ENCODE measurements at regions not wholly inside any gene's neighbourhood (a gene's known extent, or its start where the extent isn't known, plus 50 kb on each side); places are given as distances from the start of the nearest gene placed in this dataset.

GRCh38 chr9:21592063-21592338 lies 109.9 kb upstream of the IFNE start:
- Mint-ChIP-seq H3K4me1 (ENCODE audit: unreplicated experiment) (no peaks in the 10 kb centered on the region), H3K27ac (ENCODE audit: unreplicated experiment) (no peak overlapping the region), H3K4me3 (ENCODE audit: unreplicated experiment) (no peak overlapping the region), H3K27me3 (ENCODE audit: unreplicated experiment) (no peaks in the 10 kb centered on the region), H3K36me3 (ENCODE audit: low read depth, unreplicated experiment) (no peaks in the 10 kb centered on the region), H3K9me3 (ENCODE audit: unreplicated experiment) (no peaks in the 10 kb centered on the region)
- TF ChIP-seq CTCF (IDR thresholded peaks at IDR 0.05; ENCODE audit: unreplicated experiment) = no peak
- DNase-seq (ENCODE audit: low spot score) = no peak

GRCh38 chr9:21597284-21597683 lies 115.2 kb upstream of the IFNE start:
- no peak for TF ChIP-seq CTCF (IDR thresholded peaks at IDR 0.05; ENCODE audit: unreplicated experiment)
- no peaks in the 10 kb centered on the region for H3K36me3 Mint-ChIP-seq (ENCODE audit: low read depth, unreplicated experiment)
- no peak overlapping the region for H3K27ac Mint-ChIP-seq (ENCODE audit: unreplicated experiment)
- H3K4me3 Mint-ChIP-seq (ENCODE audit: unreplicated experiment) = no peak overlapping the region
- no peak for DNase-seq (ENCODE audit: low spot score)
- H3K9me3 Mint-ChIP-seq (ENCODE audit: unreplicated experiment) = no peaks in the 10 kb centered on the region
- H3K4me1 Mint-ChIP-seq (ENCODE audit: unreplicated experiment) = no peaks in the 10 kb centered on the region
- H3K27me3 Mint-ChIP-seq (ENCODE audit: unreplicated experiment) = no peaks in the 10 kb centered on the region

GRCh38 chr9:21598749-21599148 lies 116.6 kb upstream of the IFNE start:
- H3K4me1 Mint-ChIP-seq (ENCODE audit: unreplicated experiment) = no peaks in the 10 kb centered on the region
- TF ChIP-seq CTCF (IDR thresholded peaks at IDR 0.05; ENCODE audit: unreplicated experiment) = no peak
- H3K27ac Mint-ChIP-seq (ENCODE audit: unreplicated experiment) = no peak overlapping the region
- no peaks in the 10 kb centered on the region for H3K27me3 Mint-ChIP-seq (ENCODE audit: unreplicated experiment)
- no peak for DNase-seq (ENCODE audit: low spot score)
- H3K4me3 Mint-ChIP-seq (ENCODE audit: unreplicated experiment) = no peak overlapping the region
- H3K9me3 Mint-ChIP-seq (ENCODE audit: unreplicated experiment) = no peaks in the 10 kb centered on the region
- H3K36me3 Mint-ChIP-seq (ENCODE audit: low read depth, unreplicated experiment) = no peaks in the 10 kb centered on the region

- DNase-seq (ENCODE audit: low spot score) = no peak
- no peak overlapping the region for H3K27ac Mint-ChIP-seq (ENCODE audit: unreplicated experiment)
- H3K4me3 Mint-ChIP-seq (ENCODE audit: unreplicated experiment) = no peak overlapping the region
- TF ChIP-seq CTCF (IDR thresholded peaks at IDR 0.05; ENCODE audit: unreplicated experiment) = no peak
- H3K27me3 Mint-ChIP-seq (ENCODE audit: unreplicated experiment) = no peaks in the 10 kb centered on the region
- H3K36me3 Mint-ChIP-seq (ENCODE audit: low read depth, unreplicated experiment) = no peaks in the 10 kb centered on the region
- H3K4me1 Mint-ChIP-seq (ENCODE audit: unreplicated experiment) = no peaks in the 10 kb centered on the region
- no peaks in the 10 kb centered on the region for H3K9me3 Mint-ChIP-seq (ENCODE audit: unreplicated experiment)
Measured at GRCh38 chr9:21605489-21605931, 123.4 kb upstream of the IFNE start.

- no peak overlapping the region for H3K4me3 Mint-ChIP-seq (ENCODE audit: unreplicated experiment)
- no peaks in the 10 kb centered on the region for H3K9me3 Mint-ChIP-seq (ENCODE audit: unreplicated experiment)
- H3K27ac Mint-ChIP-seq (ENCODE audit: unreplicated experiment) = no peak overlapping the region
- no peaks in the 10 kb centered on the region for H3K36me3 Mint-ChIP-seq (ENCODE audit: low read depth, unreplicated experiment)
- no peaks in the 10 kb centered on the region for H3K27me3 Mint-ChIP-seq (ENCODE audit: unreplicated experiment)
- no peak for TF ChIP-seq CTCF (IDR thresholded peaks at IDR 0.05; ENCODE audit: unreplicated experiment)
- no peaks in the 10 kb centered on the region for H3K4me1 Mint-ChIP-seq (ENCODE audit: unreplicated experiment)
- no peak for DNase-seq (ENCODE audit: low spot score)
Measured at GRCh38 chr9:21607576-21607975, 125.5 kb upstream of the IFNE start.
